ENCODE measurements at regions not wholly inside any gene's neighbourhood (a gene's known extent, or its start where the extent isn't known, plus 50 kb on each side); places are given as distances from the start of the nearest gene placed in this dataset.

- TF ChIP-seq, protein P1, sequence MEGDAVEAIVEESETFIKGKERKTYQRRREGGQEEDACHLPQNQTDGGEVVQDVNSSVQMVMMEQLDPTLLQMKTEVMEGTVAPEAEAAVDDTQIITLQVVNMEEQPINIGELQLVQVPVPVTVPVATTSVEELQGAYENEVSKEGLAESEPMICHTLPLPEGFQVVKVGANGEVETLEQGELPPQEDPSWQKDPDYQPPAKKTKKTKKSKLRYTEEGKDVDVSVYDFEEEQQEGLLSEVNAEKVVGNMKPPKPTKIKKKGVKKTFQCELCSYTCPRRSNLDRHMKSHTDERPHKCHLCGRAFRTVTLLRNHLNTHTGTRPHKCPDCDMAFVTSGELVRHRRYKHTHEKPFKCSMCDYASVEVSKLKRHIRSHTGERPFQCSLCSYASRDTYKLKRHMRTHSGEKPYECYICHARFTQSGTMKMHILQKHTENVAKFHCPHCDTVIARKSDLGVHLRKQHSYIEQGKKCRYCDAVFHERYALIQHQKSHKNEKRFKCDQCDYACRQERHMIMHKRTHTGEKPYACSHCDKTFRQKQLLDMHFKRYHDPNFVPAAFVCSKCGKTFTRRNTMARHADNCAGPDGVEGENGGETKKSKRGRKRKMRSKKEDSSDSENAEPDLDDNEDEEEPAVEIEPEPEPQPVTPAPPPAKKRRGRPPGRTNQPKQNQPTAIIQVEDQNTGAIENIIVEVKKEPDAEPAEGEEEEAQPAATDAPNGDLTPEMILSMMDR (IDR thresholded peaks at IDR 0.05): no peak
- TF ChIP-seq POLR2AphosphoS5 (IDR thresholded peaks at IDR 0.05; ENCODE audit: low read depth, low read length) (no peak), REST (IDR thresholded peaks at IDR 0.05; ENCODE audit: insufficient read depth in 1 of 2, low read depth in 2 of 2, low read length in 1 of 2) (no peak)
Measured at GRCh38 chr2:200171731-200172482, 134.6 kb upstream of the SPATS2L start.
